GM19397 (cell line): ENCODE measurements at regions not wholly inside any gene's neighbourhood (a gene's known extent, or its start where the extent isn't known, plus 50 kb on each side); places are given as distances from the start of the nearest gene placed in this dataset.

Experiments
- ATAC-seq: cut with Tn5 transposase; IDR thresholded peaks from one replicate; pipeline ENCODE4 v1.9.1; 2021; ENCODE audit warnings: mild to moderate bottlenecking, moderate library complexity; ENCODE audit not compliant: unreplicated experiment

DNA sequence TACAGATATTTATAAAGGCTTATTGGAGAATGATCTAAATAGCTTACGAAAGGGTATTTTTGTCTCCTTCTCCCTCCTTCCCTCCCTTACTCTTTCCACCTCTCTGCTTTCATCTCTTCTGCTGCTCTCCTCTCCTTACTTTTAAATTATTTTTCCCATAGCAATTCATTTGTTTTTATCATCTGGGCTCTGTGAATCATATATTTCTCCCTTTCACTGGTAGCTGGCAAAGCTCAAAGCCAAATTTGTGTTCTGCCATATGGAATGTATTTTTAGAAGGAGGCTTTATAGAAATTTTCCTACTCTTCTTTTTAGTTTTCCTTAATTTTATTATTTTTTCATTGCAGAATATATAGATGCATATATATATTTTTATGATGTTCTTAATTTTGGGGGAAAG, 385.8 kb downstream of the C3orf38 start:
- ATAC-seq, result no peak

DNA sequence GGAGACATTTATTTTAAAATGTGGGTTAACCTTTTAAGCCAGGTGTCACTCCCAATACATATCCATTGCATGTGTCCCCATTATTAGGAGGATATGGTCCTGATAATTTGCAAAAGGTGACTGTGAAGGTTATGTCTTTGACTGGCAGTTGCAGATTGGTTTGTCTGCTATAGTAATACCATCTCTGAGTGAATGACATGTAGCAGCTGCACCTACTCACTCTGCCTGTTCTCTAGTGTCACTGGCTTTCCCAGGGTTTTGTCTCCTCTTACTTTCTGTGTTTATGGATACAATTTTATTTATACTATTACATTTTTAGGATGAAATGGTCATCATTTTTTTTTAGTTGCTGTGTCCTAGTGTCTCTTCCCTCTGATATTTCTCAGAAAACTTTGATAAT, 393.2 kb downstream of the C3orf38 start:
- no peak for ATAC-seq

GRCh38 chr3:88572450-88572849, 422.7 kb downstream of the C3orf38 start:
- no peak for ATAC-seq

- ATAC-seq, result no peak
These were observed 423.7 kb downstream of the C3orf38 start for GRCh38 chr3:88573472-88573871.

- ATAC-seq, result no peak
These were observed 424.4 kb downstream of the C3orf38 start for GRCh38 chr3:88574146-88574545.

- ATAC-seq, result no peak
These were observed 434.7 kb downstream of the C3orf38 start for GRCh38 chr3:88584451-88584850.

- no peak for ATAC-seq
These were observed 436.4 kb downstream of the C3orf38 start for GRCh38 chr3:88586121-88586640.

DNA sequence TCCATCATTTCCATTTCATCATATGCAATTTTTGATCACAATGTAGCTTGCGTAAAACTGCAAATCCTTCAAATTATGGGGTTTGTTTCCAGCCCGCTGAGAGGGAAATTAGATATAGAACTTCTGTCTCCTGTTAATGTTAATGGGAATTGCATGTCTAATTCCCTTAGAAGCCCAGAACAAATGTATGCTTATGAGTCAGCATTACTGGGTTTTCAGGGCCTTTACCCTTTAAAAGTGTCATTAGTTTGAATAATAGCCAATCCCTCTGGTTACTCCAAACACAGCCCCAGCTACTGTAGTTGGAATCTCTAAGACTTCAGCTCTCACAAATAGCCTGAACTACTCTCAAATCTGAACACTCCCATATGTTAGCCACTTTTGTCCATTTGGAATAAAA, 439.4 kb downstream of the C3orf38 start:
- ATAC-seq, result no peak

DNA sequence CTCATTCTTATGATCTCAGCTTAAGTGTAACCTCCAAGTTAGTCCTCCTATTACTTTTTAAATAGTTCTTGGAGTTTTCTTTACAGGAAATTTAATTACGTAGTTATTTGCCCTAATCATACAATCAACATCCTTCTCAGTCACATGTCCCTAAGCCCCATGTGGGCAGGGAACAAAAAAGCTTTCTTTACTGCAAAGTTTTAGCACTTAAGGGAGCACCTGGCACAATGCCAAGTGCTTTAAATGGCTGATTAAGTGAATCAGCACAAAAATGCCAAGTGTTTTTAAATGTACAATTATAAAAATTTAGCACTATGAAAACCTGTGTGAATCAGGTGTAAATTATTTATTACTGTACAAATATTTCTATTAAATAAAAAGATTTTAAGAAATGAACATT, 445.3 kb downstream of the C3orf38 start:
- no peak for ATAC-seq

GRCh38 chr3:88596451-88596850, 446.7 kb downstream of the C3orf38 start:
- no peak for ATAC-seq

GRCh38 chr3:88610820-88611219, 461.1 kb downstream of the C3orf38 start:
- no peak for ATAC-seq

GRCh38 chr3:88611826-88612326, 462.1 kb downstream of the C3orf38 start:
- ATAC-seq, result no peak

DNA sequence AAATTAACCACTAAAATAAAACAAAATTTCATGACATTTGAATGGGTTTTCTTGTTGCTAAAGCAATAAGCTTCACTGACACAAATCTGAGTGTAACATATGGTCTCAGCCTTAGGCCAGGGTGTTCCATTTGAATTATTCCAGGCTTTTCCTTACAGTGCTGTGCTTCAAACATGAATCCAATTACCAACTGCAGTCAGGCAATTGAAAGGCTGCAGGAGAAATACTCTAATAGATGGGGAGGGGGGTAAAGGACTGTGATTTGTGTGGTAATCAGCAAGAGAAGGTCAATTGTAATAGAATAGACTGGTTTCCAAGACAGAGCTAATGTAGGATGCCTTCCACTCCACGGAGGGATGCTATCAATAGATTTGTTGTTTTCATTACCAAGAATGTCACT, 466.7 kb downstream of the C3orf38 start:
- no peak for ATAC-seq

DNA sequence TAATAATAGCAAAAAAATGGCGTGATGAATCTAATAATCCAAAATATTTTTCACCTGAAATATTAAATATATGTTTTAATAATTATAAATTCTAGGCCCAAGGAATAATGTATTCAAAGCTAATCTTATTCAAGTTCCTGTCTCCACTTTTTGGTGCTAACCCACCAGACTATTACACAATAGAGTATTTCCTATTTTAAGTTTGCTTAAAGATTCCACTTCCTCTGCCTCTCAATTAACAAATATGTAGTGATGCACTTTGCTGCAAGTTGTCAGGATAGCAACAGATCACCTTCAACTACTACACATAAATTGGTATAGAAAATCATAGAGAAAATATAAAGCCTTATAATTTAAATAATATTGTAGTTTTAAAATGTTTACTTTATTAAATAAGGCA, 467.5 kb downstream of the C3orf38 start:
- ATAC-seq, result no peak

GRCh38 chr3:88618021-88618645, 468.4 kb downstream of the C3orf38 start:
- ATAC-seq, result no peak

DNA sequence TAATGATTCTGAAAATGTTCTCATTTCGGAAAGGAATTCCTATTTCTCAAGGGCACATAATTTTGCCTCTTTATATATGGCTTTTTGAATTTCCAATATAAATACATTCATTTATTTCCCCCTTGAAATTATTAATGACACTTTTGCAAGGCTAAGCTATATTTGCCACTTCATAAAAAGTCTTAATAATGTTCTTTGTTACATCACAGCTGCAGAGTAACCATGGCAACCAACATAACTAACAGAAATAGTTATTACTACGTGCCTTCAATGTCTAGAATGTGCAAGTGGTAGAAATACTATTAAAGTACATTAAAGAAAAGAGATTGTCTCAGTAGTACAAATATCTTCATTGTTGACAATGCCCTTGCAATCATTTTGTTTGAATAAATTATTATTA, 471.8 kb downstream of the C3orf38 start:
- ATAC-seq, result no peak

DNA sequence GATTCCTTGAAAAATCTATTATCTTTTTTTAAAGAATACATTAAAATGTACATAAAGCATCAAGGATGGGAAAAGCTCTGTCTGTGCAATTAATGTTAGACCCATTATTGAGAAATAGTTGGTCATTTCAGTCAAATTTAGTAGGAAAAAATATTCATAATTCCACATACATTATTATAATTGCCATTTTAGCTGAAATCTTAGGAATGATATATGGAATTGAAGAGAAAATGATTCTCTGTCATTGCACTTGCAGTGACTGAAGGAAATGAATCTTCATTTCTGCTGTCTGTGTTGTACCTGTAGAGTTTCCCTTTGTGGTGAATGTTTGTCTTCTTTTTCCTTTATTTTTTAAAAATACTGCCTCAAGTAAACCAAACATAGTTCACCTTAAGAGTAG, 473.9 kb downstream of the C3orf38 start:
- ATAC-seq, result no peak

DNA sequence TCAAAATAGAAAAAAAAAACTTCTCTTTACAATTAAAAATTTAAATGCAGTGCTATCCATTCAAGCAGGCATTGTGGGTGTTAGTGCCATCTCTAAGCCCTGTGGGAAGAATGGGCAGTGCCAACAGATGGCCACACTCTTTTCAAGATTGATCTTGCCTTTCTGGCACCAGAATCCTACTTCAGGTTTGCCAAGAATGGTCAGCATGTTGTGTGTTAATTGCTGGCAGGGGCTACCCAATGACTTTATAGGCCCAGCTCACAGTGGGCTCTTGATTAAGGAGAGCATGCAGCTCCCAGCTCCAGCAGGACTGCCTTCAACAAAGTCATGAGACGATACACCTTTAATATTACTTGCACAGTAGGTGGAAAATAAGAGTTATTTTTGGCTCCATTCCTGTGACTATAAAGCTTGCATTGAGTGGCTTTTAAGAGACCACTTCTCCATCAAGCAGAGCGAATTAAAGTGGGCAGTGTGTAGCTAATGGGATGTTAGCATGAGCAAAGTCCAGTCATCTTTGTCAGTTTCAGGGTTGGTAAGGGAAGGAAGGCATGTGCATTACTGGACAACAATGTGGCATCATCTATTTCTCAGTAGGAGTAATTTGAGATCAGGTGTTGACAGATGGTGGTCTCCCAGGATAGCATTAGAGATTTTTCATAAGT, 476.8 kb downstream of the C3orf38 start:
- no peak for ATAC-seq

DNA sequence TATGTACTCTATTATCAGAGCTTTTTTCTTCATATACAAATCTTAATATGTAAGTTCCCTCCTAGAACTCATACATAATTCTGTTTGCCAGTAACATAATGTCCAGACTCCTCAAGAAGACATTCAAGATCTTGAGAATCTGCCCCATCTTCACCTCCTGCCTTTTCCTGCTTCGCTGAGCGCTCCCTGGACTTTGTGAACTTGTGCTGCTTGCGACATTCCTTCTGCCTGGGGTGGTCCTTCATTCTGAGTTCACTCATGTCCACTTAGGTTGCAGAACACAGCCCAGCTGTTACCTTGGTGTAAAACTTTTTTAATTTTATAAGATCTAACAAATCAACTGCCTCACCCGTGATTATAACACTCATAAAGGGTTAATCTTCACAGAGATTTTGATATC, 478.5 kb upstream of the EPHA3 start:
- ATAC-seq, result no peak

DNA sequence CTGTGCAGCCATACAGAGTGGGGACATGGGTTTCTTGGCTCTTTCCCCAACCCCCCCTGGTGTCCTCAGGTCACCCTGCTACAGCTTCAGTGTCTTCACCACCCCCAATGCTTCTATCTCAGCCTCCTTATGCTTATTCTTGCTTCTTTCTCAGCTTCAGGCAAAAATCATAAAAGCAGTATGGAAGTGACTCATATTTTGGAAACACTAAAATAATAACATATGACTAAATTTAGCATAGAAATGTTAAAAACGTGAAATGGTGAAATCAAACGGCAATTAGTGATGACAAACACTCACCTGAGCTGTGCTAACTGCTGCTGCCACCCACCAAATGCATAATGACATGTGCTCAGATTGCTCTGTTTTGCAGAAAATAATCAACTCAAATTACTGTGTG, 475.2 kb upstream of the EPHA3 start:
- ATAC-seq, result no peak

- ATAC-seq, result no peak
These were observed 466.8 kb upstream of the EPHA3 start for GRCh38 chr3:88640581-88640980.

DNA sequence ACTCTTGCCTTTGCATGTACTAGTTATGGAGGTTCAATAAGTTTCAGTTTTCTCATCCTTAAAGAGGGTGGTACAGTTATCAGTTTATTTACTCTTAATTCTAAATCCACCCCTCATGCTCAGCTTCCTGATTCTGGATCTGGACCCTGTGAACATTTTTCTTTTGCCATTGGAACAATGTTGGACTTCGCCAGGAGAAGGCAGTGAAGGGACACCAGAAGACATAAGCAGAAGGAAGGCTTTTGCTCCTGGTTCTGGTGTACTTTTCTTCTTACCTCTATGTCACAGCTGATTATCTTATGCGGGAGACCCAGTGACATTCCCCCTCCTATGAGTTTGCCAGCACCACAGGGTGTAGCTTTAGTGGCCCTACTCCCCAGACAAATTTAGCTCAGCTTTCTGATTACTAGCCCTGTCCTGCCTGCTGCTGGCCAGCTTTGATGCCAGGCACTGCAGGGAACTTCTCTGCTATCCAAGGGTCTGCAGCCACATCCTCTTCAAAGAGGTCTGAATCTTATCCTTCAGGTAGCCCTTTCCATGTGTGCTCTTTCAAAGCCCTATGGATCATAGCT, 466.3 kb upstream of the EPHA3 start:
- ATAC-seq, result no peak
